Type B pancreatic cell (in vitro differentiated cells): ENCODE measurements at regions not wholly inside any gene's neighbourhood (a gene's known extent, or its start where the extent isn't known, plus 50 kb on each side); places are given as distances from the start of the nearest gene placed in this dataset.

Experiments used
- DNase-seq: peaks from one replicate; pipeline ENCODE4 v3.0.0; 2021; ENCODE audit warnings: mixed read lengths; ENCODE audit not compliant: unreplicated experiment; ENCODE audit errors: extremely low spot score
- H3K27ac Mint-ChIP-seq: 2 replicates; pipeline ENCODE4 v1.8.0; 2021; ENCODE audit warnings: mild to moderate bottlenecking, mixed read lengths
- H3K27me3 Mint-ChIP-seq: 2 replicates; pipeline ENCODE4 v1.8.0; 2021; ENCODE audit warnings: mixed read lengths
- H3K36me3 Mint-ChIP-seq: 2 replicates; pipeline ENCODE4 v1.8.0; 2021; ENCODE audit warnings: mixed read lengths
- H3K4me1 Mint-ChIP-seq: one replicate; pipeline ENCODE4 v1.8.0; 2021; ENCODE audit warnings: mixed read lengths; ENCODE audit not compliant: unreplicated experiment
- H3K4me3 Mint-ChIP-seq: 2 replicates; pipeline ENCODE4 v1.8.0; 2021; ENCODE audit warnings: mild to moderate bottlenecking, mixed read lengths
- H3K9me3 Mint-ChIP-seq: 2 replicates; pipeline ENCODE4 v1.8.0; 2021; ENCODE audit warnings: mixed read lengths
- CTCF ChIP-seq: fragments of 200-600 bp; sonication (generic); conservative IDR thresholded peaks from 2 replicates; pipeline ENCODE4 v1.5.0; 2021; ENCODE audit warnings: antibody characterized with exemption, mild to moderate bottlenecking

GRCh38 chr16:85173146-85173980 is 61.1 kb upstream of the CIBAR2 start:
- Mint-ChIP-seq H3K36me3 (peaks cover 19% of the 10 kb centered on the region), H3K9me3 (no peaks in the 10 kb centered on the region), H3K4me3 (peak overlapping the region; percentile 86), H3K4me1 (peaks cover 60% of the 10 kb centered on the region), H3K27ac (no peak overlapping the region), H3K27me3 (peaks cover 34% of the 10 kb centered on the region)
- TF ChIP-seq CTCF: peak; percentile 32
- DNase-seq: no peak

DNA sequence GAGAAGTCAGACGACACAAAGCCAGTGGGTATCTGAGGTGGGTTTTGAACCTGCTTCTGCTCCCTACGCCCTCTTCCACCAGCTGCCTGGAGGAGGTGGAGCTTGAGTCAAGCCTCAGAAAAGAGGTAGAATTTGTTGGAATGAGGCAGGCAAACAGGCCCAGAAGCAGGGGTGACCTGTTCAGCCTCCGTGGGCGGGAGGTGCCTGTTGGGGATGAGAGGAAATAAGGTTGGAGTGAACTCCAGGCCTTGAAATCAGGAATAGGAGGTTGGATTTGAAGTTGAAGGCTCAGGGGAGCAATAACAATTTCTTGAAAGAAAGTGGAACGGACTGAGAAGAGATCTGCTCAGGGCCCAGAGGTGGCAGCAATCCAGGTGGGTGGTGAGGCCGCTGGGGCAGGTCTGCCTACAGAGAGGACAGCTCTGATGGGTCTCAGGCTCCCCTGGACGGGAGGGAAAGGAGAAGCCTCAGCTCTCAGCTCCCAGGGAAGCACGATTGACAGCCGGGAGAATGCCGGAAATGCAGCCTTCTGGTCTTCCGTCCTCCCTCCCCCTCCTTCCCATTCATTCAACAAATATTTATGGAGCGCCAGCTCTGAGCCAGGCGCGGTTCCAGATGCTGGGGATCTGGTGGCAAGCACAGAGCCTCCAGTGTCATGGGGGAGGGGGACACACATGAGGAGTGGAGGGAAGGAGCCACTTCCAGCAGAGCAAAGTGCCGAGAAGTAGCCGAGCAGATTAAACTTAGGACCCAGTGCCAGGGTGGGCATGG is 61.9 kb upstream of the CIBAR2 start:
- H3K4me1 Mint-ChIP-seq: peaks cover 62% of the 10 kb centered on the region
- peak overlapping the region; percentile 86 for H3K4me3 Mint-ChIP-seq
- H3K27me3 Mint-ChIP-seq: peaks cover 34% of the 10 kb centered on the region
- peaks cover 19% of the 10 kb centered on the region for H3K36me3 Mint-ChIP-seq
- no peak overlapping the region for H3K27ac Mint-ChIP-seq
- no peaks in the 10 kb centered on the region for H3K9me3 Mint-ChIP-seq
- peak; percentile 0 for TF ChIP-seq CTCF
- DNase-seq: no peak

DNA sequence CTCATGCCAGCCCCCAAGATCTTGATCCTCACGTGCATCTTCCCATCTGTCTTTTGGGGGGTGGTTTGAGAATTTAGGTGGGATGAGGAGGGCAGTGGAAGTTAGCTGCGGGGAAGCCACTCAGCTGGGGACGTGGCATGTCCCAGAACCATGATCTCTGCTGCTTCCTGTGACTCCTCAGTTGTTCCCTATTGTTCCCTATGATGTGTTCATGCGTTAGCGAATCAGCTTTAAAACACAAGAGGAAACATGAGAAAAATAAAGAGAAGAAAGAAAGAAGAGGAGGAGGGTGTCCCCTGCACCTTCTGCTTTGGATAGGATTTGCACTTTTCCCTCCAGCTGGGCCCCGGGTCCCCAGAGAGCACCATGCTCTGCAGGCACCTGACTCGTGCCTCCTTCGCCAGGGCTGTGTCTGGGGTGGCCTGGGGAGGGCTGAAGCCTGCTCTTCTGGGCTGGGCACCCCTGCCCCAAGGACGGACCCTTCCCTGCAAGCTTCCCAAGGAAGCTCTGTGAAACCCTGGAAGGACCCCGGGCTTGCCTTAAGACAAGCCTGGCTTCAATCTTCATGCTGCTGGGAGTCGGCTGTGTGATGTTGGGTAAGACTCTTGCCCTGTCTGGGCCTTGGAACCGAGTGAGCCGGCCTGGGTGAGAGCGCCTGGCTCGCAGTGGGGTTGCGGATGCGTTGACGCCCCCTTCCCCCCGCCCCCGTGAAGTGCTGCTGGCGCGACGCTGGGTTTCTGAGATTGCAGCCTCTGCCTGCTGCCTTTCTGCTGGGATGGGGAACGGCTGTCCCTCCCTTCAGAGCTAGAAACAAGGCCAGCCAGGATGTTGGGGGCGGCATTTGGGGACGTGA is 62.8 kb upstream of the CIBAR2 start:
- H3K4me1 Mint-ChIP-seq: peaks cover 65% of the 10 kb centered on the region
- peak overlapping the region; percentile 86 for H3K4me3 Mint-ChIP-seq

GRCh38 chr16:85175724-85176233 is 63.5 kb upstream of the CIBAR2 start:
- TF ChIP-seq CTCF: no peak
- H3K9me3 Mint-ChIP-seq: no peaks in the 10 kb centered on the region
- H3K27ac Mint-ChIP-seq: no peak overlapping the region
- no peak for DNase-seq
- peak overlapping the region; percentile 34 for H3K4me3 Mint-ChIP-seq
- peaks cover 34% of the 10 kb centered on the region for H3K27me3 Mint-ChIP-seq
- H3K36me3 Mint-ChIP-seq: peaks cover 19% of the 10 kb centered on the region
- H3K4me1 Mint-ChIP-seq: peaks cover 65% of the 10 kb centered on the region

More for the DNA sequence above, 62.8 kb upstream of the CIBAR2 start:
- TF ChIP-seq CTCF: no peak
- Mint-ChIP-seq H3K27me3 (peaks cover 34% of the 10 kb centered on the region), H3K36me3 (peaks cover 19% of the 10 kb centered on the region), H3K9me3 (no peaks in the 10 kb centered on the region), H3K27ac (no peak overlapping the region)
- DNase-seq: no peak
